GM13977 (cell line): ENCODE measurements at regions not wholly inside any gene's neighbourhood (a gene's known extent, or its start where the extent isn't known, plus 50 kb on each side); places are given as distances from the start of the nearest gene placed in this dataset.

Experiments
- DNase-seq: peaks from one replicate; pipeline ENCODE4 v3.0.0; 2012; ENCODE audit warnings: low spot score
- in situ Hi-C: fragments of 300-500 bp; cut with MboI; formaldehyde crosslinking; loops from one replicate; pipeline ENCODE4 v1.12.0; 2022; ENCODE audit warnings: low sequenced_read_pairs, low pct_unique_long_range_greater_than_20kb, mixed read lengths, inconsistent platforms; ENCODE audit not compliant: unreplicated experiment
- TF ChIP-seq, protein P1 (sequence below): IDR thresholded peaks from 2 replicates; pipeline ENCODE4 v1.5.1; 2012; ENCODE audit warnings: mild to moderate bottlenecking, control low read depth; ENCODE audit not compliant: insufficient read depth; ENCODE audit errors: extremely low read depth, missing control alignments

DNA sequence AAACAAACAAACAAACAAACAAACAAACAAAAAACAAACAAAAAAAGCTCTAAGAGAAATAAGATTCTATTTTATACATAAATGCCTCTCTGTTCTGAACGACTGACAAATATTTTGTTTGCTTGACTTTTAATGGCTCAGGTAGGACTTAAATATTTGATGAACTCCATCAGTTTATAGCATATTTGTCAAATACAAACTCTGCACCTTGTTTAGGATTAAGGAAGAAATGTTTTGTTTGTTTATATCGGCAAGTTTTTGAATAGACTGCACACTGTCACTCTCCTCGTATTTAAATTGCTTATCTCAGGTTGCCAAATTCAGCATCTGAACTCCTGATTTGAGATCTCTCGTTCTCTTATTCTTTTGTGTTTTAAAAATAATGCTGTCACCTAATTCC lies 1499.7 kb upstream of the SLC10A2 start:
- TF ChIP-seq, protein P1, sequence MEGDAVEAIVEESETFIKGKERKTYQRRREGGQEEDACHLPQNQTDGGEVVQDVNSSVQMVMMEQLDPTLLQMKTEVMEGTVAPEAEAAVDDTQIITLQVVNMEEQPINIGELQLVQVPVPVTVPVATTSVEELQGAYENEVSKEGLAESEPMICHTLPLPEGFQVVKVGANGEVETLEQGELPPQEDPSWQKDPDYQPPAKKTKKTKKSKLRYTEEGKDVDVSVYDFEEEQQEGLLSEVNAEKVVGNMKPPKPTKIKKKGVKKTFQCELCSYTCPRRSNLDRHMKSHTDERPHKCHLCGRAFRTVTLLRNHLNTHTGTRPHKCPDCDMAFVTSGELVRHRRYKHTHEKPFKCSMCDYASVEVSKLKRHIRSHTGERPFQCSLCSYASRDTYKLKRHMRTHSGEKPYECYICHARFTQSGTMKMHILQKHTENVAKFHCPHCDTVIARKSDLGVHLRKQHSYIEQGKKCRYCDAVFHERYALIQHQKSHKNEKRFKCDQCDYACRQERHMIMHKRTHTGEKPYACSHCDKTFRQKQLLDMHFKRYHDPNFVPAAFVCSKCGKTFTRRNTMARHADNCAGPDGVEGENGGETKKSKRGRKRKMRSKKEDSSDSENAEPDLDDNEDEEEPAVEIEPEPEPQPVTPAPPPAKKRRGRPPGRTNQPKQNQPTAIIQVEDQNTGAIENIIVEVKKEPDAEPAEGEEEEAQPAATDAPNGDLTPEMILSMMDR: no peak
- DNase-seq: no peak
- in situ Hi-C loops: no loop called here

DNA sequence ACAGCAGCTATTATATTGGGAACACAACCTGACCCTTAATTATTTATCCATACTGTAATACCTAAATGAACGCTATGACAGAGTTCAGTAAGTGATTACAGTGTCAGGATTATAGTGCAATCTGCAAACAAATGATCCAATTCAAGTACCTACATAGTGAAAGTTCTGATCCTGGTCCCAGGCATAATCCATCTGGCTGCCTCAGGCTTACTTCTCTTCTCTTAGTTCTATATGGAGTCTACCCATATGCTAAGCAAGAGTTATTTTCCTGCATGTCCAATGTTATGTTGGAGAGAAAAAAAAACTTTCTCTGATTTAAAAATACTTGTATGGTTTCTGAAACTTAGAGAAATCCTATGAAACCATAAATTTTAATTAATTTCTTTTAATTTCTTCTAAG lies 1487.7 kb upstream of the SLC10A2 start:
- DNase-seq: no peak
- in situ Hi-C loops: no loop called here
- TF ChIP-seq, protein P1: no peak

DNA sequence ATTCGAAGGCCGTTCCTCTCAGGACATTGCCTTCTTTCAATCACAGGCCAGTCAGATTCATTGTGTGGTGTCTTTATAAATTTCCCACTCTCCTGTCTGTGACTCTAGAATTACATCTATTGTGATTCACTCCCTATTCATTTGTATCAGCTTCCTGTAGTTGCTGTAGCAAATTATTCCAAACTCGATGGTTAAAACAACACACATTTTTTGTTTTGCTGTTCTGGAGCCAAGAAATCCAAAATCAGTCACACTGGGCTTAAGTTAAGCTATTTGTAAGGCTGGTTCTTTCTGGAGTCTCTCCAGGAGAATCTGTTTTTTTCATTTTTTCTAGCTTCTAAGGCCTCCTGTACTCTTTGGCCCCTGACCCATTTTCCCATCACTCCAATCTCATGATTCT lies 1487.0 kb upstream of the SLC10A2 start:
- in situ Hi-C loops: no loop called here
- no peak for DNase-seq
- TF ChIP-seq, protein P1: no peak

DNA sequence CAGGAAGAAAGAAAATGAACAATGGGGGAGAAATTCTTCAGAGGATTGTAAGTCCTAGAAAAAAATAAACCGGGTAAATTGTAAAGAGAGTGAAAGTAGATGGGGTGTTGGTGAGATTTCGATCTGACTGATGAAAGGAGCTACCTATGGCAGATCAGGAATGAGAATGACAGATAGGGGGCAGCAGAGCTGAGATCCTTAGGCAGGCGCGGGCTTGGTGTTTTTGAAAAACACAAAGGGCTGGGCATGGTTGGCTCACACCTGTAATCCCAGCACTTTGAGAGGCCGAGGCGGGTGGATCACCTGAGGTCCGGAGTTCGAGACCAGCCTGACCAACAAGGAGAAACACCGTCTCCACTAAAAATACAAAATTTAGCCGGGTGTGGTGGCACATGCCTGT lies 1468.6 kb upstream of the SLC10A2 start:
- TF ChIP-seq, protein P1: peak; percentile 32
- DNase-seq: no peak
- in situ Hi-C loops: no loop called here

DNA sequence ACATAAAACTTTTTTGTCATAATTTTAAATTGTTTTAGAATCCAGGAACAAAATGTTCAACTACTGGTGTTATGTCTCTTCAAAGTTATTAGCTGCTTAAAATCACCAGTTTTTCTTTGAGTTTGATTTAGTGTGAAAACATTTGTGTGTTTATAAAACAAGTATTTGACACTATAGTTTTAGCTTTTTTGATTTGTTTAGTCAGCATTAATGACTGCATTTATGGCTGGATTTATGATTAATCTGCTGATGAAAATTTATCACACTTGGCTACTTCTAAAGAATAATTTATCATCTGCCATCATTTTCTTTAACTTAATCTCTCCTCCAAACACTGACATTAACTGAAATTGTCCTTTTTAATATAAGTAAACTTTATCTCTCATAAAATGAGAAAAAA lies 1465.9 kb upstream of the SLC10A2 start:
- in situ Hi-C loops: no loop called here
- TF ChIP-seq, protein P1: no peak
- DNase-seq: no peak

DNA sequence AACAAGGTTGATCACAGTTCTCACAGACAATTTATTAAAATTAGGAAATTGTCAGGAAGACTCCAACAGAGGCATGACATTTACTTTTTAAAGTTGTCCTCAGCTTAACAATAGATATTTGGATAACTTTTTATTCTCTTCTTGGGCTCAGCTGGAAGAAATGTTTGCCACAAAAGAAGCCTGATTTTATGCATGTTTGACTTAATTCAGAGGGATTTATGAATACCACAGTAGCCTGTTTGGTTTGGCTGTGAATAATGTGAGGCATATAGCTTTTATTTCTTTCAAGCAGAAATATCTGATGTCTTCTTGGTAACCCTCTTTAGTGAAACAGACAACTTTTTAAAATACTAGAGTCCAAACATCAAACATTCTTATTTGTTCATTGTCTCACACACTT lies 1464.5 kb upstream of the SLC10A2 start:
- TF ChIP-seq, protein P1: no peak
- in situ Hi-C loops: no loop called here
- no peak for DNase-seq

DNA sequence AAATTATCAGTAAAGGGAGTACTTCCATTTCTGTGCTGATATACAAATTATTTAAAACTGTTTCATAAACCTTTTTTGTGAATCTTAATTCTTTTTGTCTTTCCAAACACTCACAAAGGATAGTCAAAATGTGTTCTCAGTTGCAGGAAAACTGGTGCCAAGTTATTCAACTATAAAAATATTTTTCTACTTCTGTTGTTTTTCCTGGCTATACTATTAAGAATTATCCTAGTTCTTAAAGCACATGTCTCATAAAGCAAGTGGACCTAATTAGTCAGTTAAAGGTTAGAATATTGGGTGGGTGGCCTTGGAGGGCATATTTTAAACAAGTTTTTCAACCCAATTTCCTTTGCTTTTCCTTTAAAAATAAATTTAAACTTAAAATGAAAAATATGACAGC lies 1460.3 kb upstream of the SLC10A2 start:
- in situ Hi-C loops: no loop called here
- DNase-seq: no peak
- TF ChIP-seq, protein P1: no peak
